Natural killer cell treated with Interleukin-12 subunit alpha and Interleukin-12 subunit beta and Interleukin-15 and Interleukin-18, amount 100 ng/mL, for 72 hours (primary cell): ENCODE measurements at regions not wholly inside any gene's neighbourhood (a gene's known extent, or its start where the extent isn't known, plus 50 kb on each side); places are given as distances from the start of the nearest gene placed in this dataset.
"Not testable (repeated sequence)": the region's sequence is repeated elsewhere in the genome, so short reads cannot be mapped to it uniquely, and the experiment has no call there.

Experiments
- ATAC-seq, 2 donors: fragments of 150-1000 bp; cut with Tn5 transposase in 1 of 2; sonication (Bioruptor Pico), chemical (Tn5 transposase) in 1 of 2; 2 replicates each; pipeline ENCODE4 v1.10.0; 2021
- DNase-seq: peaks from one replicate; pipeline ENCODE4 v3.0.0; 2022; ENCODE audit warnings: low spot score
- H3K27ac Mint-ChIP-seq, 2 donors: 1 replicate in 1 of 2; 2 replicates in 1 of 2; pipeline ENCODE4 v1.8.0; 2022; ENCODE audit warnings: mixed read lengths in 2 of 2, mild to moderate bottlenecking in 1 of 2, moderate library complexity in 1 of 2
- H3K27me3 Mint-ChIP-seq, 2 donors: 1 replicate in 1 of 2; 2 replicates in 1 of 2; pipeline ENCODE4 v1.8.0; 2022; ENCODE audit warnings: mixed read lengths in 2 of 2
- H3K36me3 Mint-ChIP-seq: one replicate; pipeline ENCODE4 v1.8.0; 2022; ENCODE audit warnings: mixed read lengths
- H3K4me1 Mint-ChIP-seq, 2 donors: 1 replicate in 1 of 2; 2 replicates in 1 of 2; pipeline ENCODE4 v1.8.0; 2022; ENCODE audit warnings: low read depth in 2 of 2, mixed read lengths in 2 of 2, mild to moderate bottlenecking in 1 of 2
- H3K4me3 Mint-ChIP-seq: one replicate; pipeline ENCODE4 v1.8.0; 2022; ENCODE audit warnings: mixed read lengths
- H3K9me3 Mint-ChIP-seq: 2 replicates; pipeline ENCODE4 v1.8.0; 2022; ENCODE audit warnings: mixed read lengths

DNA sequence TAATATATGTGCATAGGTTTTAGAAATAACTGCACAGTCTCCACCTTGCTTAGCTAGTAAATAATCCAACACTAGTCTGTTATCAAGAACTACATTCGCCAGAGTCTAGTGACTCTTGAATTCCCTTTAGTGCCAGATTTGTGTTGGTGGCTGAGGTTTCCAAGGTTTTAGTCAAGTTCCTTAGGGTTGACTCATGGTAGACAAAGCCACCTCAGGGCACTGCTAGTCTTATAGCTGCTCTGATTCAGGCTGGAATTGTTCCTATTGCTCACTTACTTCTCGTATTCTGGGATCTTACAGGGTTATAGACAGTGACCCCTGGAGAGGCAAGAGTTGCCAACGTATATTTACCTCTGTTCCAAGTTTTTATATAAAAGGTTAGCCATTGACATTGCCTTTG lies 1369.8 kb upstream of the CDH9 start:
- no peaks in the 10 kb centered on the region for H3K4me1 Mint-ChIP-seq
- peaks cover 8% of the 10 kb centered on the region for H3K36me3 Mint-ChIP-seq
- ATAC-seq (no peak), DNase-seq (no peak)
- H3K4me3 Mint-ChIP-seq = no peak overlapping the region
- peaks cover 14% of the 10 kb centered on the region for H3K9me3 Mint-ChIP-seq
- H3K27ac Mint-ChIP-seq = no peak overlapping the region
- no peaks in the 10 kb centered on the region for H3K27me3 Mint-ChIP-seq

DNA sequence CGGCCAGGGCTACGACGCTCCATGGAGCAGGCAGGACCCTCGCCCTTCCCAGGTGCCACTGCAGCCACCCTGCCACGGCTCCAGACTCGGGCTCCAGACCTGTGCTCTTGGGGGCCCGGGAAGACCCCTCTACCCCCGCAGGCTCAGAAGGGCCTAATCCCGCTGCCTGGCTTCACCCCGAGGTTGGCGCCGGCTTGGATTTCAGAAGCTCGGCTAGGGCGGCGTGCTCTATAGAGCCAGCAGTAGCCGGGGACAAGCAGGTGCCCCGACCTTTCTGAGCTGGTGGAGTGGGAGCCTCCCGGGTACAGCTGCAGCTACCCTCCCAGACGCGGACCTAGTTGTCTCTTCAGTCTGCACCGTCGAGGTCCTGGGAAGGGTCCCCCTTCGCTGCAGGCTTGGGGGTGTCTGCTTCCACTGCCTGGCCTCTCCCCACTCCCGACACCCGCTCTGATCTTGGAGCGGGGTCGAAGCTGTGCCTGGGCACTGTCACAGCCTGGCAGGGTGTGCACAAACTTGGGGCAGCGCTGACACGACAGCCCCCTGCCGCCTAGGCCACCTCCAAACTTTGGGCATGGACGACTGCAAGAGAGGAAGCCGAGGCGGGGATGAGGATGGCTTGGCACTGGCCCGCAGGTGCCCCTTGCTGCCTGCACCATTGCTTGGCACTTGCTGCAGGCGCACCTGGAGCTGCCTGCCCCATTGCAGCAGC lies 1366.1 kb upstream of the CDH9 start:
- H3K4me1 Mint-ChIP-seq = no peaks in the 10 kb centered on the region
- H3K36me3 Mint-ChIP-seq = peaks cover 8% of the 10 kb centered on the region
- H3K4me3 Mint-ChIP-seq = no peak overlapping the region
- no peaks in the 10 kb centered on the region for H3K27me3 Mint-ChIP-seq
- no peak overlapping the region for H3K27ac Mint-ChIP-seq
- ATAC-seq (no peak), DNase-seq (no peak)
- H3K9me3 Mint-ChIP-seq = peaks cover 16% of the 10 kb centered on the region

DNA sequence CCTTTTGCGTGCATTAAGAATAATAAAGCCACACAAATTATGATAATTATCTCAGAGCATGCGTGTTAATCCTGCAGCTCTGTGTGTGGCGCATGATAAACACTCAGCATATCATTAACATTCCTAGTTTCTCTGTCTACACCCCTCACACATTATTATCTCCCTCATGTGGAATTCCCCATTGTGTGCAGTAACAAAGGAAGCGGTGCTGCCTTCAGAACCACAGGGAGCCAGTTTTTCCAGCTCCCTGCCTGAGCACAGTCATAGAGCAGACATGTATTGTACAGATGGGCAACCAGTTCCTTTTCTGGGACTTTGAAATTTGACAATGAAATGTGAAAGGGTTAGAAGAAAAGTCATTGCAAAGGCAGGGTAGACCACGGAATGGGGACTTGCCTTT lies 1365.5 kb upstream of the CDH9 start:
- no peak overlapping the region for H3K4me3 Mint-ChIP-seq

DNA sequence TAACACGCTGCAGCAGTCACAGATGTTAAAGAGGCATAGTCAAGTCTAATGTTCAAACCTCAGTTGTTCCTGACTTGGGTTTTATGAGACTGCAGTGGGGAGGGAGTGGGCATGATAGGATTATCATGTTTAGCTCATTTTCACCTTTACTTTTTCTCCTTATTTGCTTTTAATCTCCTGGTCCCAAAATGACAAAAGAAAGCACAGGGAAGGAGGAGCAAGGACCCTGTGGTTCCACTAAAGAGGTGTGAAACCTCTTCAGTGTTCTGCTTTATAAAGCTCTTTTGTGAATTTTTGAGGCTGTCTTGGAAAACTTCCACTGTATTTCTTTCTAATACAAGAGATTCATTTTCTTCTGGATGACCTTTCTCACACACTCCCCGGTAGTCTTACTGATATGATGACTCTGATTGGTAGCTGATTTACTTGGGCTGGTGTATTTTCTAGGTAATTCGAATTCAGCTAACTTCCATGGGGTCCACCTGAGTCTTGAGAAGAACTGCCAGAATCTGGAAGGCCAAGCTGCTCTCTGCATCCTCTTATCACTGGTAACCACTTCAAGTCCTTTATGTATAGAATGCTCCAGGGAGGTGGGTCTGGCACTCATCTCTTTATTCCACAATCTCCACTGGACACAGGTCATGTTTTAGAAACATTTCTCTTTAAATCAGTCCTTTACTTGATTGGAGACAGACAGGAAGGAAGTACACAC lies 1364.4 kb upstream of the CDH9 start:
- Mint-ChIP-seq H3K4me3 (no peak overlapping the region), H3K9me3 (peaks cover 17% of the 10 kb centered on the region), H3K27ac (no peak overlapping the region), H3K36me3 (peaks cover 8% of the 10 kb centered on the region), H3K27me3 (no peaks in the 10 kb centered on the region), H3K4me1 (no peaks in the 10 kb centered on the region)
- ATAC-seq (no peak), DNase-seq (no peak)

More for the DNA sequence above, 1365.5 kb upstream of the CDH9 start:
- Mint-ChIP-seq H3K9me3 (peaks cover 16% of the 10 kb centered on the region), H3K27ac (no peak overlapping the region), H3K27me3 (no peaks in the 10 kb centered on the region), H3K36me3 (peaks cover 8% of the 10 kb centered on the region), H3K4me1 (no peaks in the 10 kb centered on the region)
- ATAC-seq (no peak), DNase-seq (no peak)

DNA sequence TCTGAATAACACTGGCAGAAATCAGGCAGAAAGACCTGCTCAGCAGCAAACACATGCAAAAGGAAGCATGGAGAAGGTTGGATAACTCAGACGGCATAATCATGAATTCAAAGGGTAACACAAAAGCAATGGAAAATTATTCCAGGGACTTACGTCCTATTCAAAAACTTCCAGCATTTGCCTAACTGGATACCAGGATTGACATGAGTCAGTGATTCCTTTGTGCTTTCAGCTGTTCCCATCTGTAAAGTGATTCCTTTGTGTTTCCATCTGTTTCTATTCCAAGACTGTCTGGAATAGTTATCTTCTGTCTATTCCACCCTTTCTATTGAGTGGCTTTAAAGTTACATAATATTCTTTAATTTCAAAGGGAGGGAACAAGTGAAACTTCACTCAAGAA lies 1361.7 kb upstream of the CDH9 start:
- H3K4me1 Mint-ChIP-seq = no peaks in the 10 kb centered on the region
- no peaks in the 10 kb centered on the region for H3K27me3 Mint-ChIP-seq
- DNase-seq (no peak), ATAC-seq (no peak)
- H3K9me3 Mint-ChIP-seq = peaks cover 16% of the 10 kb centered on the region
- H3K36me3 Mint-ChIP-seq = no peaks in the 10 kb centered on the region
- no peak overlapping the region for H3K4me3 Mint-ChIP-seq
- H3K27ac Mint-ChIP-seq = no peak overlapping the region

DNA sequence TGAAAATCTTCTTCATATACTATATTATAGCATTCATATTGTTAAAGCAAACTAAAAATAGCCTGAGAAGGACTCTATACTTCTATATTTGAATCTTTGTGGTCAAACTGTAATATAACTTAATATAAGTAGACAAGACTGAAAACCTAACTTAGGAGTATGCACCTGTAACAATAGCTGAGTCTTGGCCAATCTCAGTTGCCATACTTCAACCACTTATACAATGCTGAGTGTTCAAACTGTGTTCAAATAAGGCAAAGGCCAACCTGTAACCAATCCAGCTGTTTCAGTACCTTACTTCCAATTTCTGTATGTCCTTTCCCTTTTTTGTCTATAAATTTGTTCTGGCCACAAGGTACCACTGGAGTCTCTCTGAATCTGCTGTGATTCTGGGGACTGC lies 1360.8 kb upstream of the CDH9 start:
- H3K36me3 Mint-ChIP-seq = no peaks in the 10 kb centered on the region
- no peaks in the 10 kb centered on the region for H3K4me1 Mint-ChIP-seq
- ATAC-seq = no peak
- H3K9me3 Mint-ChIP-seq = peaks cover 16% of the 10 kb centered on the region
- no peak overlapping the region for H3K27ac Mint-ChIP-seq
- no peak overlapping the region for H3K4me3 Mint-ChIP-seq
- no peak for DNase-seq
- no peaks in the 10 kb centered on the region for H3K27me3 Mint-ChIP-seq

DNA sequence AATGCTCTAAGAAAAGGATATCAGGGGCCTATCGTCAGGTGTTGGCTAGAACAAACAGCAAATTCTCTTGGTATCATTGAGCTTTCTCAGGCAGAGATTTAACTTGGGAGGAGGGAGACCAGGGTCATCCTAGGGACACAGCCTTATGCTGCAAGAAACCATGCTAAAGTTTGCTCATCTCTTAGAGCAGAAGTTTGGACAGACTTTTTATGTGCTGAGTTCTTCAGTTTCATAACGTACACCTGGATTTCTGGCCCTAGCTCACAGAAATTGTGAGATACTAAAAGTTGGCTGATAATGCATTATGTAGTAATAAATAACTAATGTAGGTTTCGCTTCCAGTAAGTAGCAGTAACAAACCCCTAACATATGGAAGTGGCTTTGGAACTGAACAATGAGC lies 1359.8 kb upstream of the CDH9 start:
- Mint-ChIP-seq H3K36me3 (no peaks in the 10 kb centered on the region), H3K4me3 (no peak overlapping the region), H3K27me3 (no peaks in the 10 kb centered on the region), H3K9me3 (peaks cover 16% of the 10 kb centered on the region), H3K27ac (no peak overlapping the region), H3K4me1 (no peaks in the 10 kb centered on the region)
- ATAC-seq = no peak
- no peak for DNase-seq

DNA sequence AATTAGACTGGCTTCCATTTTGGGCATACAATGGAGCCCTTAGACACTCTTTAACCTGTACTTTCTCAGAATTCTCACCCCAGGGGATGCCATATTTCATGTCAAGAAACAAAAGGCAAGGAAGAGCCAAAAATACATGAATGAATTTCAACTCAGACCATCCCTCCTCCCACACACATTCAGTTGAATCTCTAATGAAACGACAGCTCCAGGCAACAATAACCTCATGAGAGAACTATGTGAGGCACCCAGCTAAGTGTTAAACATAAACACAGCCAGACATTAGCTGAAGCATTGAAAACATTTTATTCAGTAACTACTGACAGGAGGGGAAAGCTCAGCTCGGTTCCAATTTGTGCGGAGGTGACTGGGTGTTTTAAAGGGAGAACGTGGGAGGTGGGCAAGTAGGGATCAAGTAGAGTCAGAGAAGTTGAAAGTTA lies 1359.1 kb upstream of the CDH9 start:
- H3K4me1 Mint-ChIP-seq = no peaks in the 10 kb centered on the region
- DNase-seq (no peak), ATAC-seq (no peak)
- no peaks in the 10 kb centered on the region for H3K27me3 Mint-ChIP-seq
- H3K9me3 Mint-ChIP-seq = peaks cover 12% of the 10 kb centered on the region
- no peaks in the 10 kb centered on the region for H3K36me3 Mint-ChIP-seq
- no peak overlapping the region for H3K27ac Mint-ChIP-seq
- no peak overlapping the region for H3K4me3 Mint-ChIP-seq

DNA sequence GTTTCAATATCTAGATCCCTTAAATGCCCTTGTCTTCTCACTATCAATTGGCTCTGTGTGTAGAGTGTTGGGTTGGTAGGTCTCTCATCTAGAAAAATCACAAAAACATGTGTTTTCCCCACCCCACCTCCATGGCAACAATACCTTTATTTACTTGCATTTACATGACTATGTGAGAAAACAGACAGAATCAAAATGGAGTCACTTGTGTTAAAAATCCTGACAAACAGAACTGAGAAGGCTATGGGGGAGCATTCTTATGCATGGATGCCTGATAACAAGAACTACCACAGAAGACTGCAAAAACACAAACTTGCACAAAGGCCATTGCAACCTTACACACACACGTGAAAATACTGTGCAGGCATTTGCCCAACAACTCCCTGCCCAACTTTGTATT lies 1352.9 kb upstream of the CDH9 start:
- no peak overlapping the region for H3K4me3 Mint-ChIP-seq
- H3K4me1 Mint-ChIP-seq = no peaks in the 10 kb centered on the region
- ATAC-seq (no peak), DNase-seq (no peak)
- peaks cover 7% of the 10 kb centered on the region for H3K9me3 Mint-ChIP-seq
- no peaks in the 10 kb centered on the region for H3K36me3 Mint-ChIP-seq
- no peaks in the 10 kb centered on the region for H3K27me3 Mint-ChIP-seq
- no peak overlapping the region for H3K27ac Mint-ChIP-seq

DNA sequence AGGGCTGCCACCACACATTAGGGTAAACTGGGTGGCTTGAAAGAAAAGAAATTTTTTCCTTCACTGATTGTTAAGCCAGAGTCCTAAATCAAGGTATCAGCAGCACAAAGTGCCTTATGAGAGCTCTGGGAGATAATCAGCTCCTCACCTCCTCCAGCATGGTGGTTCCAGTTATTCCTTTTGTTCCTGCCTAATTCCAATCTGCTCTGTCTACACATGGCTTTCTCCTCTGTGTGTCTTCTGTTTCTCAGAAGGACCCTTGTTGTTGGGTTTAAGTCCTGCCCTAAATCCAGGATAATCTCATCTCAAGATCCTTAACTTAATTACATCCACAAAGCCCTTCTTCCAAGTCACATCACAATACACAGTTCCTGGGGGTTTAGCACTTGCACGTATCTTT lies 1352.0 kb upstream of the CDH9 start:
- Mint-ChIP-seq H3K36me3 (no peaks in the 10 kb centered on the region), H3K27ac (no peak overlapping the region), H3K4me1 (no peaks in the 10 kb centered on the region), H3K27me3 (no peaks in the 10 kb centered on the region), H3K9me3 (peaks cover 7% of the 10 kb centered on the region), H3K4me3 (no peak overlapping the region)
- no peak for ATAC-seq
- no peak for DNase-seq

DNA sequence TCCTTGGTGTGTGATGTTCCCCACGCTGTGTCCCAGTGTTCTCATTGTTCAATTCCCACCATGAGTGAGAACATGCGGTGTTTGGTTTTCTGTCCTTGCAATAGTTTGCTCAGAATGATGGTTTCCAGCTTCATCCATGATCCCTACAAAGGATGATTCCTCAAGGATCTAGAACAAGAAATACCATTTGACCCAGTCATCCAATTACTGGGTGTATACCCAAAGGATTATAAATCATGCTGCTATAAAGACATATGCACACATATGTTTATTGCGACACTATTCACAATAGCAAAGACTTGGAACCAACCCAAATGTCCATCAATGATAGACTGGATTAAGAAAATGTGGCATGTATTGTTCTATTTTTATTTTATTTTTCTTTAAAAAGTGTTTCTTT lies 1351.3 kb upstream of the CDH9 start:
- H3K36me3 Mint-ChIP-seq, H3K9me3 Mint-ChIP-seq, H3K4me3 Mint-ChIP-seq, H3K4me1 Mint-ChIP-seq, H3K27ac Mint-ChIP-seq, ATAC-seq, DNase-seq, H3K27me3 Mint-ChIP-seq: not testable (repeated sequence)

DNA sequence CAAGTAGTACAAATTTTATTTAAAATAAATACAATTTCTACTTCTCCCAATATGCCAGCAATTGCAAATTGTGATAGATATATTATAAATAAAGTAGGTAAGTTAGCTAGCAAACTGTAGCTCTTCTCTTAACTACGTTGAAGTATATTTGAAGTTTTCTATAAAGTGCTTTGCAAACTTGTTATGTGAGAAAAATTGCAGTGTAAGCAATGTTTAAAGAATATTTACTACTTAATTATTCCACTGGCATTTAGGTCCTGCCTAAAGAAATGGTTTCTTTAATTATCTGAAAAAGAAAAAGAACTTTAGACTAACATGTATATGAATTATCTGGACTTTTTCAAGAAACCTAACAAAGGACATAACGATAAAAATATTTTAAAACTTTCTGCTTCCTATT lies 1350.0 kb upstream of the CDH9 start:
- no peaks in the 10 kb centered on the region for H3K36me3 Mint-ChIP-seq
- H3K27me3 Mint-ChIP-seq = no peaks in the 10 kb centered on the region
- H3K27ac Mint-ChIP-seq = no peak overlapping the region
- peaks cover 7% of the 10 kb centered on the region for H3K9me3 Mint-ChIP-seq
- ATAC-seq (no peak), DNase-seq (no peak)
- H3K4me3 Mint-ChIP-seq = no peak overlapping the region
- H3K4me1 Mint-ChIP-seq = no peaks in the 10 kb centered on the region

DNA sequence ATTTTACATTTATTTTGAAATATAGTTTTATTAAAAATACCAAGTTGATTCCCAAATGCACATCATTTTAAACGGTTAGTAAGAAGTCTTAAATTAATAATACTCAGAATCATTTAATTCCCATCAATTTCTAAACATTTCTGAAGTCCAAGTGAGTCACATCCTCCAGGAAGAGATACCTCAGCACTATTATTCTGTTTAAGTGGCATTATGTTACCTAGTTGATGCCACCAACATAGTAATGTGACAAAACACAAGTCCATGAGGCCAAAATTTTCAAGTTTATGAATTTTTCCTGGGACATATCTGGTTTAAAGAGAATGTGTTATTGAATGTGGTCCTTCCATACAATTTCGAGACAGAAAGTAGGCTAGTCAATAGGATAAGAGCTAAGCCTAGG lies 1348.3 kb upstream of the CDH9 start:
- Mint-ChIP-seq H3K36me3 (peaks cover 4% of the 10 kb centered on the region), H3K27ac (no peak overlapping the region), H3K9me3 (peaks cover 7% of the 10 kb centered on the region), H3K4me1 (no peaks in the 10 kb centered on the region), H3K4me3 (no peak overlapping the region), H3K27me3 (no peaks in the 10 kb centered on the region)
- no peak for DNase-seq
- ATAC-seq = no peak

DNA sequence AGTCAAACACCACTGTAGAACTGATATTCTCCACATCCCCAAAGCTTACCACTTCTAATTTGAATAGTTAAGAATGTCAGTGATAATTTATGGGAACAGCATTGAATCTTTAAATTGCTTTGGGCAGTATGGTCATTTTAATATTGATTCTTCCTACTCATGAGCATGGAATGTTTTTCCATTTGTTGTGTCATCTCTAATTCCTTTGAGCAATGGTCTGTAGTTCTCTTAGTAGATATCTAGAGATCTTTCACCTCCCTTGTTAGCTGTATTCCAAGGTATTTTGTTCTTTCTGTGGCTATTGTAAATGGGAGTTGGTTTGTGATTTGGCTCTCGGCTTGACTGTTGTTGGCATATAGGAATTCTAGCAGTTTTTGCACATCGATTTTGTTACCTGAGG lies 1341.8 kb upstream of the CDH9 start:
- H3K27ac Mint-ChIP-seq = no peak overlapping the region
- peaks cover 8% of the 10 kb centered on the region for H3K36me3 Mint-ChIP-seq
- peaks cover 7% of the 10 kb centered on the region for H3K9me3 Mint-ChIP-seq
- no peaks in the 10 kb centered on the region for H3K27me3 Mint-ChIP-seq
- H3K4me3 Mint-ChIP-seq = no peak overlapping the region
- H3K4me1 Mint-ChIP-seq = no peaks in the 10 kb centered on the region
- no peak for DNase-seq
- ATAC-seq = no peak
